GM12891 (cell line): ENCODE measurements at regions not wholly inside any gene's neighbourhood (a gene's known extent, or its start where the extent isn't known, plus 50 kb on each side); places are given as distances from the start of the nearest gene placed in this dataset.
"Not testable (repeated sequence)": the region's sequence is repeated elsewhere in the genome, so short reads cannot be mapped to it uniquely, and the experiment has no call there.

Experiments
- DNase-seq: peaks from one replicate; pipeline ENCODE4 v3.0.0; 2011; ENCODE audit warnings: low spot score; ENCODE audit not compliant: insufficient read length
- FAIRE-seq: peaks from 2 replicates; lab custom pipeline; 2011; peaks lifted over from hg19 to GRCh38; lab: Jason Lieb, UNC
- PAX5 ChIP-seq: IDR thresholded peaks from 2 replicates; pipeline ENCODE4 v1.6.1; 2011; ENCODE audit warnings: low read length, moderate library complexity, mild to moderate bottlenecking; ENCODE audit not compliant: insufficient read depth, severe bottlenecking
- POLR2A ChIP-seq: IDR thresholded peaks from 2 replicates; pipeline ENCODE4 v1.6.1; 2011; ENCODE audit warnings: low read depth, low read length, control low read depth
- POLR2AphosphoS5 ChIP-seq: IDR thresholded peaks from 2 replicates; pipeline ENCODE4 v1.6.1; 2011; ENCODE audit warnings: low read depth, low read length, control low read depth
- POU2F2 ChIP-seq: IDR thresholded peaks from 2 replicates; pipeline ENCODE4 v1.6.1; 2011; ENCODE audit warnings: low read depth, mild to moderate bottlenecking, control low read depth, low read length, moderate library complexity
- SPI1 ChIP-seq: IDR thresholded peaks from 2 replicates; pipeline ENCODE4 v1.6.1; 2011; ENCODE audit warnings: low read depth, low read length, control low read depth
- TAF1 ChIP-seq: IDR thresholded peaks from 2 replicates; pipeline ENCODE4 v1.6.1; 2011; ENCODE audit warnings: low read depth, low read length, control low read depth

- DNase-seq (no peak), FAIRE-seq (no peak)
- TF ChIP-seq POLR2AphosphoS5 (no peak), SPI1 (no peak), TAF1 (no peak), POLR2A (no peak), PAX5 (no peak), POU2F2 (no peak)
These were observed 181.6 kb downstream of the EVX1 start for GRCh38 chr7:27424231-27424630.

- no peak for TF ChIP-seq POLR2AphosphoS5
- FAIRE-seq (no peak), DNase-seq (no peak)
These were observed 182.1 kb downstream of the EVX1 start for GRCh38 chr7:27424749-27425148.

- DNase-seq = no peak
- no peak for TF ChIP-seq PAX5
- TF ChIP-seq SPI1 = no peak
- TF ChIP-seq POLR2AphosphoS5 = no peak
- no peak for TF ChIP-seq TAF1
- no peak for TF ChIP-seq POU2F2
- TF ChIP-seq POLR2A = no peak
- FAIRE-seq = no peak
These were observed 184.8 kb downstream of the EVX1 start for GRCh38 chr7:27427416-27427815.

- TF ChIP-seq POLR2A = no peak
- TF ChIP-seq POU2F2 = no peak
- no peak; the same call in 1 of the 2 replicates for TF ChIP-seq SPI1
- TF ChIP-seq POLR2AphosphoS5 = no peak
- TF ChIP-seq TAF1 = no peak
- TF ChIP-seq PAX5 = no peak
- DNase-seq (no peak), FAIRE-seq (no peak)
These were observed 187.5 kb downstream of the EVX1 start for GRCh38 chr7:27430105-27430504.

GRCh38 chr7:27431465-27431864 is 188.9 kb downstream of the EVX1 start:
- no peak for TF ChIP-seq TAF1
- TF ChIP-seq POLR2A = no peak
- TF ChIP-seq SPI1 = no peak
- DNase-seq (no peak), FAIRE-seq (no peak)

GRCh38 chr7:27433581-27433980 is 191.0 kb downstream of the EVX1 start:
- no peak for DNase-seq
- TF ChIP-seq POLR2A = no peak
- TF ChIP-seq PAX5 = no peak
- TF ChIP-seq SPI1 = no peak
- no peak for TF ChIP-seq POLR2AphosphoS5
- TF ChIP-seq TAF1 = no peak
- FAIRE-seq = no peak

- FAIRE-seq = no peak
- TF ChIP-seq POLR2AphosphoS5 = no peak
- TF ChIP-seq SPI1 = no peak
- TF ChIP-seq TAF1 = no peak
- no peak for TF ChIP-seq PAX5
- TF ChIP-seq POLR2A = no peak
- TF ChIP-seq POU2F2 = no peak
- DNase-seq = no peak
These were observed 192.3 kb downstream of the EVX1 start for GRCh38 chr7:27434756-27435400.

- FAIRE-seq (no peak), DNase-seq (no peak)
- no peak for TF ChIP-seq POLR2AphosphoS5
- TF ChIP-seq PAX5 = no peak
- TF ChIP-seq POLR2A = no peak
- no peak for TF ChIP-seq SPI1
- no peak for TF ChIP-seq TAF1
- TF ChIP-seq POU2F2 = no peak
These were observed 192.9 kb downstream of the EVX1 start for GRCh38 chr7:27435461-27435860.

- TF ChIP-seq POLR2AphosphoS5 (no peak), SPI1 (no peak), PAX5 (no peak)
- no peak for FAIRE-seq
- no peak for DNase-seq
These were observed 196.4 kb downstream of the EVX1 start for GRCh38 chr7:27438881-27439589.

GRCh38 chr7:27442455-27442854 is 199.9 kb downstream of the EVX1 start:
- DNase-seq (no peak), FAIRE-seq (no peak)
- TF ChIP-seq POLR2A (no peak), SPI1 (no peak), PAX5 (no peak), TAF1 (no peak), POLR2AphosphoS5 (no peak), POU2F2 (no peak)

GRCh38 chr7:27449046-27449445 is 206.4 kb downstream of the EVX1 start:
- FAIRE-seq = not testable (repeated sequence)

More at GRCh38 chr7:27449046-27449445, 206.4 kb downstream of the EVX1 start:
- DNase-seq = not testable (repeated sequence)
